Transverse colon (tissue), 4 donors: ENCODE measurements at regions not wholly inside any gene's neighbourhood (a gene's known extent, or its start where the extent isn't known, plus 50 kb on each side); places are given as distances from the start of the nearest gene placed in this dataset.

Source experiments
- EP300 ChIP-seq: sonication (generic); formaldehyde crosslinking; IDR thresholded peaks from one replicate; pipeline ENCODE4 v1.6.1; 2017; ENCODE audit warnings: antibody characterized with exemption, low read depth
- POLR2A ChIP-seq: fragments of 450-650 bp; IDR thresholded peaks from one replicate; pipeline ENCODE4 v1.6.1; 2016; ENCODE audit warnings: antibody characterized with exemption, mild to moderate bottlenecking, moderate library complexity
- POLR2AphosphoS5 ChIP-seq, 3 donors: sonication (generic); formaldehyde crosslinking; IDR thresholded peaks; one replicate each; pipeline ENCODE4 v1.6.1; 2016; ENCODE audit warnings: antibody characterized with exemption in 3 of 3
- TF ChIP-seq, protein P1 (sequence below), 5 experiments: fragments of 200-600 bp in 3 of 5; fragments of 450-650 bp in 2 of 5; sonication (generic) in 3 of 5; IDR thresholded peaks; 1 replicate in 2 of 5; 2 replicates in 3 of 5; pipeline ENCODE4 v1.5.1; 2016 to 2017; ENCODE audit warnings: antibody characterized with exemption in 5 of 5, inconsistent platforms in 3 of 5, mild to moderate bottlenecking in 2 of 5, moderate library complexity in 1 of 5

DNA sequence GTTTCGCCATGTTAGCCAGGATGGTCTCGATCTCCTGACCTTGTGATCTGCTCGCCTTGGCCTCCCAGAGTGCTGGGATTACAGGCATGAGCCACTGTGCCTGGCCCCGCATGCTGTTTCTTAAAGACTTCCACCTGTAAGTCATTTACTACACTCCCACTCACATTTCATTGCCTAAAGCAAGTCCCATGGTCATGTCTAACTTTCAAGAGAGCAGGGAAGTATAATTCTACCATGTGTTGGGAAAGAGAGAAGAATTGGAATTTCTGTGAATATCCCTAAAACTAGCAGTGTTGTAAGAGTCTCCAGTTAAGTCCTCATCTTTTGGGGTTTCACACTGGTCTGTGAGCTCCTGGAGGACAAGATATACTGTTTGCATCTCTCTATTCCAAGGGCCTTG is 139.7 kb downstream of the EMP1 start:
- TF ChIP-seq POLR2AphosphoS5 (IDR thresholded peaks at IDR 0.05) (no peak), EP300 (no peak), POLR2A (no peak)
- TF ChIP-seq, protein P1, sequence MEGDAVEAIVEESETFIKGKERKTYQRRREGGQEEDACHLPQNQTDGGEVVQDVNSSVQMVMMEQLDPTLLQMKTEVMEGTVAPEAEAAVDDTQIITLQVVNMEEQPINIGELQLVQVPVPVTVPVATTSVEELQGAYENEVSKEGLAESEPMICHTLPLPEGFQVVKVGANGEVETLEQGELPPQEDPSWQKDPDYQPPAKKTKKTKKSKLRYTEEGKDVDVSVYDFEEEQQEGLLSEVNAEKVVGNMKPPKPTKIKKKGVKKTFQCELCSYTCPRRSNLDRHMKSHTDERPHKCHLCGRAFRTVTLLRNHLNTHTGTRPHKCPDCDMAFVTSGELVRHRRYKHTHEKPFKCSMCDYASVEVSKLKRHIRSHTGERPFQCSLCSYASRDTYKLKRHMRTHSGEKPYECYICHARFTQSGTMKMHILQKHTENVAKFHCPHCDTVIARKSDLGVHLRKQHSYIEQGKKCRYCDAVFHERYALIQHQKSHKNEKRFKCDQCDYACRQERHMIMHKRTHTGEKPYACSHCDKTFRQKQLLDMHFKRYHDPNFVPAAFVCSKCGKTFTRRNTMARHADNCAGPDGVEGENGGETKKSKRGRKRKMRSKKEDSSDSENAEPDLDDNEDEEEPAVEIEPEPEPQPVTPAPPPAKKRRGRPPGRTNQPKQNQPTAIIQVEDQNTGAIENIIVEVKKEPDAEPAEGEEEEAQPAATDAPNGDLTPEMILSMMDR (IDR thresholded peaks at IDR 0.05), result no peak
